Tibial nerve (tissue), 4 donors: ENCODE measurements at regions not wholly inside any gene's neighbourhood (a gene's known extent, or its start where the extent isn't known, plus 50 kb on each side); places are given as distances from the start of the nearest gene placed in this dataset.

Experiments used
- DNase-seq, 2 donors: peaks; one replicate each; pipeline ENCODE4 v3.0.0-alpha.2; 2019; ENCODE audit warnings: low spot score in 2 of 2
- H3K27ac ChIP-seq, 4 donors: fragments of 200-600 bp; sonication (generic) in 3 of 4; one replicate each; pipeline ENCODE4 v1.5.1; 2017 to 2019; ENCODE audit warnings: mild to moderate bottlenecking in 1 of 4
- H3K27me3 ChIP-seq, 2 donors: fragments of 200-600 bp; sonication (generic) in 1 of 2; one replicate each; pipeline versions ENCODE4 v1.5.1 to v1.6.0; 2017 to 2019
- H3K36me3 ChIP-seq, 3 donors: fragments of 200-600 bp; sonication (generic); one replicate each; pipeline ENCODE4 v1.5.1; 2018 to 2019
- H3K4me1 ChIP-seq, 4 donors: fragments of 200-600 bp; sonication (generic) in 3 of 4; one replicate each; pipeline ENCODE4 v1.5.1; 2017 to 2019
- H3K4me3 ChIP-seq, 4 donors: fragments of 200-600 bp; sonication (generic) in 3 of 4; one replicate each; pipeline ENCODE4 v1.5.1; 2017 to 2019; ENCODE audit warnings: mild to moderate bottlenecking in 1 of 4, moderate library complexity in 1 of 4
- H3K9me3 ChIP-seq, 4 donors: fragments of 200-600 bp; sonication (generic) in 3 of 4; one replicate each; pipeline ENCODE4 v1.5.1; 2017 to 2019
- EP300 ChIP-seq, 2 donors: sonication (generic); formaldehyde crosslinking; IDR thresholded peaks; one replicate each; pipeline ENCODE4 v1.6.1; 2017; ENCODE audit warnings: antibody characterized with exemption in 2 of 2, mild to moderate bottlenecking in 1 of 2
- POLR2A ChIP-seq, 2 donors: fragments of 450-650 bp; IDR thresholded peaks; one replicate each; pipeline ENCODE4 v1.6.1; 2017; ENCODE audit warnings: antibody characterized with exemption in 2 of 2, mild to moderate bottlenecking in 2 of 2, moderate library complexity in 2 of 2
- WGBS, 2 donors: methylation state at CpG; one replicate each; pipeline ENCODE4 v1.1.5; 2018; 5-methylcytosine and 5-hydroxymethylcytosine counted together
- TF ChIP-seq, protein P1 (sequence below), 5 experiments: fragments of 200-600 bp in 3 of 5; fragments of 450-650 bp in 2 of 5; sonication (generic) in 3 of 5; IDR thresholded peaks; one replicate each; pipeline ENCODE4 v1.5.1; 2016 to 2019; ENCODE audit warnings: antibody characterized with exemption in 5 of 5, mild to moderate bottlenecking in 3 of 5, moderate library complexity in 2 of 5

DNA sequence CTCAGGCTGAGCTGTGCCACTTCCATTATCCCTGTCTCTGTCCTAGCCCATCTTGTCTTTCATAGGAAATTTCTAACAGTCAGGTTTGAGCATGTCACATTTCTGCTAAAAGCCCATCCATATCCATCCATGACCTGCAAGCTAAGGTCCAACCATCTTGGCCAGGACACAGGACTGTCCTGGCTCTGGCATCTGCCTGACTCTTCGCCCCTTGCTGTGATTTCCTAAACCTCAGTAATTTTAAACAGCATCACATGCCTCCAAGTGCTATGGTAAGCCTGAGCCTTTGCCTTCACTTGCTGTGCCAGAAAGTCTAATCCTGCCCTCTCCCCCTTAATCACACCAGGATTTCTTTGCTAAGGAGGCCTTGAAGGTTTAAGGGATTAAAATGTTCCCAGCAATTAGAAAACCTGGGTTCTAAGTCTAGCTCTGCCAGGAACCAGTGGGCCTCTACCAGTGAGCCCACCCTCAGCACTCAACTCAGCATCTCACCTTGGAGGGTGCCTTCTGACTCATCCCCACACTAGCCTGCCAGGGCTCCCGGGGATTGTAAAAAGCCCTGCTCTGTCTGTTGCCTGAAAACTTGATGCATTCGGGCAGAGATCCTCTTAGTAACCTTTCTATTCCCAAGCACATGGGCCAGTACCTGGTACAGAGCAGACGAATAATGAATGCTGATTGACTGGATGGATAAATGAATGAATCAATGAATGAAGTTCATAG is 411.0 kb downstream of the LRATD1 start:
- Histone ChIP-seq H3K4me1 (no peaks in the 10 kb centered on the region), H3K27ac (no peak overlapping the region), H3K4me3 (no peak overlapping the region), H3K27me3 (no peaks in the 10 kb centered on the region), H3K36me3 (no peaks in the 10 kb centered on the region), H3K9me3 (no peaks in the 10 kb centered on the region)
- TF ChIP-seq POLR2A (IDR thresholded peaks at IDR 0.05) = no peak
- TF ChIP-seq EP300 (IDR thresholded peaks at IDR 0.05) = no peak
- DNase-seq = no peak
- WGBS, 2 donors = 55 to 59% methylated on average over 4 of the region's 4 CpGs

DNA sequence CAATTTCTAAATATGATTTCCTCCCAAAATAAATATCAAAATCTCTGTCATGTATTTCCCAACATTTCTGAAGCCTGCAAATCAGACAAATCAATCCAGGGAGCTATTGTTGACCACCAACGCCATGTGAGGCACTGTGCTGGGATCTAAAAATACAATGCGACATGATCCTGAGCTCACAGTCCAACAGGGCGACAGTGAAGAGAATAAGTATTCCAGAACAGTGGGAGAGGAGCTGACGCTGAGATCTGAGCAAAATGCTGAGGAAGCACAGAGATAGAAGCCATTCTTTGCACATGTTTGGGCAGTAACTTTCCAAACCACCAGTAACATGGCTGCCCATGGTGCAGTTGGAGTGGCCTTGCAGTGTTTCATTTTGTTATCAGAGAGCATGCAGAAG is 412.5 kb downstream of the LRATD1 start:
- no peaks in the 10 kb centered on the region for H3K27me3 ChIP-seq
- H3K4me1 ChIP-seq = no peaks in the 10 kb centered on the region
- H3K27ac ChIP-seq = no peak overlapping the region
- H3K36me3 ChIP-seq = no peaks in the 10 kb centered on the region
- DNase-seq = no peak
- H3K9me3 ChIP-seq = no peaks in the 10 kb centered on the region
- no peak overlapping the region for H3K4me3 ChIP-seq
- TF ChIP-seq, protein P1, sequence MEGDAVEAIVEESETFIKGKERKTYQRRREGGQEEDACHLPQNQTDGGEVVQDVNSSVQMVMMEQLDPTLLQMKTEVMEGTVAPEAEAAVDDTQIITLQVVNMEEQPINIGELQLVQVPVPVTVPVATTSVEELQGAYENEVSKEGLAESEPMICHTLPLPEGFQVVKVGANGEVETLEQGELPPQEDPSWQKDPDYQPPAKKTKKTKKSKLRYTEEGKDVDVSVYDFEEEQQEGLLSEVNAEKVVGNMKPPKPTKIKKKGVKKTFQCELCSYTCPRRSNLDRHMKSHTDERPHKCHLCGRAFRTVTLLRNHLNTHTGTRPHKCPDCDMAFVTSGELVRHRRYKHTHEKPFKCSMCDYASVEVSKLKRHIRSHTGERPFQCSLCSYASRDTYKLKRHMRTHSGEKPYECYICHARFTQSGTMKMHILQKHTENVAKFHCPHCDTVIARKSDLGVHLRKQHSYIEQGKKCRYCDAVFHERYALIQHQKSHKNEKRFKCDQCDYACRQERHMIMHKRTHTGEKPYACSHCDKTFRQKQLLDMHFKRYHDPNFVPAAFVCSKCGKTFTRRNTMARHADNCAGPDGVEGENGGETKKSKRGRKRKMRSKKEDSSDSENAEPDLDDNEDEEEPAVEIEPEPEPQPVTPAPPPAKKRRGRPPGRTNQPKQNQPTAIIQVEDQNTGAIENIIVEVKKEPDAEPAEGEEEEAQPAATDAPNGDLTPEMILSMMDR (IDR thresholded peaks at IDR 0.05) = no peak
- TF ChIP-seq EP300 (IDR thresholded peaks at IDR 0.05) = no peak
- no peak for TF ChIP-seq POLR2A (IDR thresholded peaks at IDR 0.05)
- WGBS, 2 donors = 91 to 94% methylated on average over 4 of the region's 4 CpGs

DNA sequence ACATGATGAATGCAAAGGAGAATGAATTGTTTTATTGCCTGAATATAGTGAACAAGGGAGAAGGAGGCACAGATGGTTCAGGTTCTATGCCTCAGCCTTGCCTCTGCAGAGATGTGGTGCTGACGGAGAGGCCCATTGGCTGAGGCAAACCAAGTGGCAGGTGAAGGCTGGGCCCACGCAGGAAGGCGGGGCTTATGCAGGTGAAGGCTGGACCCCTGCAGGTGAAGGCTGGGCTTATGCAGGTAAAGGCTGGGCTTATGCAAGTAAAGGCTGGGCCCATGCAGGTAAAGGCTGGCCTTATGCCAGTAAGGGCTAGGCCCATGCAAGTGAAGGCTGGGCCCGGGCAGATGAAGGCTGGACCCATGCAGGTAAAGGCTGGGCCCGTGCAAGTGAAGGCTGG is 414.7 kb downstream of the LRATD1 start:
- H3K4me1 ChIP-seq = no peaks in the 10 kb centered on the region
- 71 to 90% methylated on average over 4 to 5 of the region's 5 CpGs for WGBS, 2 donors
- H3K9me3 ChIP-seq = no peaks in the 10 kb centered on the region
- no peaks in the 10 kb centered on the region for H3K27me3 ChIP-seq
- H3K27ac ChIP-seq = no peak overlapping the region
- no peak for DNase-seq
- H3K36me3 ChIP-seq = no peaks in the 10 kb centered on the region
- H3K4me3 ChIP-seq = no peak overlapping the region
- no peak for TF ChIP-seq EP300 (IDR thresholded peaks at IDR 0.05)
- TF ChIP-seq, protein P1 (IDR thresholded peaks at IDR 0.05) = no peak
- TF ChIP-seq POLR2A (IDR thresholded peaks at IDR 0.05) = no peak

DNA sequence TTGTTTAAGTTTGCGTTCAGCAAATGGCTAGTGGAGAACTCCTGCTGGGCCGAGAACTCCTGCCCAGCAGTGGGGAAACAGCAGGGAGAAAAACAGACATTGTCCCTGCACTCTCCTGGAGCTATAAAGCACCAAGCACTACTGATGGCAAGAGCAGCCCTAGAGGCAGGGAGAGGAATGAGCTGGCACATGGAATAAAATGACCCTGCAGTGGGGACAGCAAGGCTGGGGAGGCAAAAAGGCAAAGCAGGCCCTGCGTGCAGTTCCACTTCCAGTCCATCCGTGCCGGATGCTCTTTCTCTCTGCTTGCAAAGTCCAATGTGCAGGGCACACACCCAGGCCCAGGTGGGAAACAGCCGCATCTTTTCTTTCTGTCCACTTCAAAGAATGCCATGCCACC is 415.5 kb downstream of the LRATD1 start:
- DNase-seq = no peak
- Histone ChIP-seq H3K9me3 (no peaks in the 10 kb centered on the region), H3K36me3 (no peaks in the 10 kb centered on the region), H3K27me3 (no peaks in the 10 kb centered on the region), H3K27ac (no peak overlapping the region), H3K4me1 (no peaks in the 10 kb centered on the region), H3K4me3 (no peak overlapping the region)
- 81 to 84% methylated on average over 6 of the region's 6 CpGs for WGBS, 2 donors
- TF ChIP-seq POLR2A (IDR thresholded peaks at IDR 0.05) = no peak
- TF ChIP-seq, protein P1 (IDR thresholded peaks at IDR 0.05) = no peak
- no peak for TF ChIP-seq EP300 (IDR thresholded peaks at IDR 0.05)

DNA sequence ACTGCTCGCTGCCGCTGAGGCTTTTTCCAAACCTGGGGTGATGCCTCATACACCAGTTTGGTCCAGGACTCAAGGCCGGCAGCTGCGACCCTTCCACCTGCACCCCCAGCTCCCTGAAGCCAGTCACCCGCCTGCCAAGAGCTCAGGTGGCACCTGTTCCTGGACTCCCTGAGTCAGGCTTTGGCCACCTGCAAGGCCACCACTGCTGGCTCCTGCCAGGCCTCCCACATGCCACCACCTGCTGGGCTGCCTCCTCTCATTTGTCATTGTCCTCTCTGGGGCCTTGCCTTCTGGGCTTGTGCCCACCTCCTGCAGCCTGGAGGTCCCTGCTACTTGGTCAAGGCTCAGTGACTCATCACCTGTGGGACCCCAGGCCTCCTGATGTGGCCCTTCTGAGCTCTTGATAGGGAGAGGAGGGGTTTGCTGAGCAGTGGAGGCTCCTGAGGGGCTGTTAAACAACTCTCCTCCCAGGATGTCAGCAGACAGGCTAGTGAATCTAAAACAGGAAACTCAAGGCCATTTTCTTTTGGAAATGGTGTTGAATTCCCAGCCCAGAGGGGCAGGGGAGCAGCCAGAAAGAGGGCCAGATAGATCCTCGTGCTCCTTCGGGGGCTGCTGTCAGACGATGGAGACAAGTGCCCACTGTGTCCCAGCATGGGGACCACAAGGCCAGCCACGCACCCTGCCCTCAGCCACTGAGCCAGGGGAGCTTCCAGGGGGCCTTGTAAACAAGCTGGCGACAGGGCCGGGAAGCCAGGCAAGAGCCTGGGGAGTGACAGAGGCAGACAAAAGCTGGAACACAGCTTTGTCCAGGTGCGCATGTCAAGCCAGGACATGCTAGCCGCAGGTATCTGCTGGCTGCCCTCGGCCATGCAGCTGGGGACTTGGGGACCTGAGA is 416.8 kb downstream of the LRATD1 start:
- no peak overlapping the region for H3K27ac ChIP-seq
- no peaks in the 10 kb centered on the region for H3K27me3 ChIP-seq
- no peaks in the 10 kb centered on the region for H3K4me1 ChIP-seq
- H3K9me3 ChIP-seq = no peaks in the 10 kb centered on the region
- no peak overlapping the region for H3K4me3 ChIP-seq
- no peaks in the 10 kb centered on the region for H3K36me3 ChIP-seq
- WGBS, 2 donors = 81 to 82% methylated on average over 14 of the region's 14 CpGs
- TF ChIP-seq, protein P1 (IDR thresholded peaks at IDR 0.05) = no peak
- DNase-seq = no peak
